ENCODE measurements at regions not wholly inside any gene's neighbourhood (a gene's known extent, or its start where the extent isn't known, plus 50 kb on each side); places are given as distances from the start of the nearest gene placed in this dataset.

GRCh38 chr12:98126637-98127335 lies 388.6 kb upstream of the TMPO start:
- no peak for DNase-seq (ENCODE audit: low read depth in 2 of 3, low spot score in 1 of 3)

- no peak for DNase-seq (ENCODE audit: low read depth in 2 of 3, low spot score in 1 of 3)
Observed at GRCh38 chr12:98127336-98127679, 388.1 kb upstream of the TMPO start.

- no peak for DNase-seq (ENCODE audit: low read depth in 2 of 3, low spot score in 1 of 3)
Observed at GRCh38 chr12:98127854-98128253, 387.5 kb upstream of the TMPO start.

- no peak for DNase-seq (ENCODE audit: low read depth in 2 of 3, low spot score in 1 of 3)
Observed at GRCh38 chr12:98136544-98136943, 378.8 kb upstream of the TMPO start.

GRCh38 chr12:98137278-98137677 lies 378.1 kb upstream of the TMPO start:
- no peak for DNase-seq (ENCODE audit: low read depth in 2 of 3, low spot score in 1 of 3)

GRCh38 chr12:98144953-98145352 lies 370.4 kb upstream of the TMPO start:
- no peak for DNase-seq (ENCODE audit: low read depth in 2 of 3, low spot score in 1 of 3)

GRCh38 chr12:98146043-98146442 lies 369.3 kb upstream of the TMPO start:
- DNase-seq (ENCODE audit: low read depth in 2 of 3, low spot score in 1 of 3): no peak

- no peak for DNase-seq (ENCODE audit: low read depth in 2 of 3, low spot score in 1 of 3)
Observed at GRCh38 chr12:98146487-98146886, 368.9 kb upstream of the TMPO start.

- DNase-seq (ENCODE audit: low read depth in 2 of 3, low spot score in 1 of 3): no peak
Observed at GRCh38 chr12:98149270-98149669, 366.1 kb upstream of the TMPO start.

GRCh38 chr12:98149691-98150210 lies 365.6 kb upstream of the TMPO start:
- no peak for DNase-seq (ENCODE audit: low read depth in 2 of 3, low spot score in 1 of 3)

- no peak for DNase-seq (ENCODE audit: low read depth in 2 of 3, low spot score in 1 of 3)
Observed at GRCh38 chr12:98151105-98151590, 364.2 kb upstream of the TMPO start.

- no peak for DNase-seq (ENCODE audit: low read depth in 2 of 3, low spot score in 1 of 3)
Observed at GRCh38 chr12:98151984-98152383, 363.4 kb upstream of the TMPO start.

- no peak for DNase-seq (ENCODE audit: low read depth in 2 of 3, low spot score in 1 of 3)
Observed at GRCh38 chr12:98154850-98155249, 360.5 kb upstream of the TMPO start.

- no peak for DNase-seq (ENCODE audit: low read depth in 2 of 3, low spot score in 1 of 3)
Observed at GRCh38 chr12:98156697-98157096, 358.7 kb upstream of the TMPO start.

GRCh38 chr12:98162906-98163678 lies 352.3 kb upstream of the TMPO start:
- no peak for DNase-seq (ENCODE audit: low read depth in 2 of 3, low spot score in 1 of 3)

GRCh38 chr12:98172304-98172703 lies 343.1 kb upstream of the TMPO start:
- no peak for DNase-seq (ENCODE audit: low read depth in 2 of 3, low spot score in 1 of 3)

- no peak for DNase-seq (ENCODE audit: low read depth in 2 of 3, low spot score in 1 of 3)
Observed at GRCh38 chr12:98172801-98173200, 342.6 kb upstream of the TMPO start.

- no peak for DNase-seq (ENCODE audit: low read depth in 2 of 3, low spot score in 1 of 3)
Observed at GRCh38 chr12:98173773-98174427, 341.5 kb upstream of the TMPO start.

GRCh38 chr12:98174428-98174809 lies 341.0 kb upstream of the TMPO start:
- DNase-seq (ENCODE audit: low read depth in 2 of 3, low spot score in 1 of 3): no peak

- DNase-seq (ENCODE audit: low read depth in 2 of 3, low spot score in 1 of 3): no peak
Observed at GRCh38 chr12:98178126-98178525, 337.3 kb upstream of the TMPO start.

GRCh38 chr12:98179151-98179550 lies 336.2 kb upstream of the TMPO start:
- DNase-seq (ENCODE audit: low read depth in 2 of 3, low spot score in 1 of 3): no peak

- no peak for DNase-seq (ENCODE audit: low read depth in 2 of 3, low spot score in 1 of 3)
Observed at GRCh38 chr12:98180603-98181002, 334.8 kb upstream of the TMPO start.

Measured in stimulated activated CD4-positive, alpha-beta T cell treated with anti-CD3 and anti-CD28 coated beads, Interleukin-12 subunit alpha, Interleukin-12 subunit beta, amount 100 ng/mL, for 48 hours (primary cell).